H1 (cell line): ENCODE measurements at regions not wholly inside any gene's neighbourhood (a gene's known extent, or its start where the extent isn't known, plus 50 kb on each side); places are given as distances from the start of the nearest gene placed in this dataset.

Experiments used
- CTCF ChIA-PET: fragments of 300-600 bp; sonication (Branson Sonifier 250); formaldehyde crosslinking; loops from one replicate; lab custom pipeline; 2021; ENCODE audit not compliant: partially characterized antibody; lab: Charles Lee
- POLR2A ChIA-PET: fragments of 300-600 bp; sonication (Branson Sonifier 250); formaldehyde crosslinking; loops from one replicate; lab custom pipeline; 2021; ENCODE audit warnings: inconsistent platforms; ENCODE audit not compliant: partially characterized antibody; lab: Charles Lee
- DNase-seq, 2 experiments: peaks; one replicate each; pipeline versions ENCODE4 v3.0.0 to v3.0.0-alpha.2; 2010 to 2022; ENCODE audit warnings: low spot score in 2 of 2, low read depth in 1 of 2, mixed read lengths in 1 of 2
- FAIRE-seq: peaks from 2 replicates; lab custom pipeline; 2011; peaks lifted over from hg19 to GRCh38; lab: Jason Lieb, UNC
- H2AFZ ChIP-seq: 2 replicates; pipeline ENCODE4 v1.8.1; 2012; ENCODE audit warnings: low read length, inconsistent platforms
- H2AK5ac ChIP-seq: 2 replicates; pipeline ENCODE4 v1.6.1; 2013; ENCODE audit warnings: low read depth, low read length
- H2BK120ac ChIP-seq: replicated peaks from 2 replicates; pipeline ENCODE3; 2013; ENCODE audit warnings: low read depth, low read length, inconsistent platforms
- H2BK12ac ChIP-seq: 2 replicates; pipeline ENCODE4 v1.6.1; 2013; ENCODE audit warnings: low read depth, low read length
- H2BK15ac ChIP-seq: 2 replicates; pipeline ENCODE4 v1.6.1; 2013; ENCODE audit warnings: low read length
- H2BK20ac ChIP-seq: 2 replicates; pipeline ENCODE4 v1.6.1; 2013; ENCODE audit warnings: low read length
- H2BK5ac ChIP-seq: 2 replicates; pipeline ENCODE4 v1.6.1; 2013; ENCODE audit warnings: low read depth, low read length
- H3K14ac ChIP-seq: 2 replicates; pipeline ENCODE4 v1.6.1; 2013; ENCODE audit warnings: inconsistent platforms; ENCODE audit not compliant: insufficient read length
- H3K18ac ChIP-seq: 2 replicates; pipeline ENCODE4 v1.6.1; 2013; ENCODE audit warnings: low read length; ENCODE audit errors: extremely low read depth
- H3K23ac ChIP-seq: 2 replicates; pipeline ENCODE4 v1.6.1; 2013; ENCODE audit warnings: inconsistent platforms; ENCODE audit not compliant: insufficient read length
- H3K23me2 ChIP-seq: 2 replicates; pipeline ENCODE4 v1.6.1; 2013; ENCODE audit warnings: low read depth, low read length
- H3K27ac ChIP-seq: 2 replicates; pipeline ENCODE4 v1.6.1; 2011; ENCODE audit warnings: low read depth, low read length, inconsistent platforms
- H3K27me3 ChIP-seq, 4 experiments: replicated peaks in 1 of 4; 1 replicate in 1 of 4; 2 replicates in 3 of 4; pipeline versions ENCODE4 v1.6.1 to v1.8.1; 2011 to 2013; ENCODE audit warnings: low read length in 3 of 4, mild to moderate bottlenecking in 3 of 4, inconsistent platforms in 2 of 4, mixed read lengths in 2 of 4, moderate library complexity in 1 of 4; ENCODE audit not compliant: control insufficient read depth in 3 of 4, insufficient read depth in 3 of 4; ENCODE audit errors: extremely low read depth in 1 of 4
- H3K36me3 ChIP-seq, 4 experiments: 2 replicates each; pipeline versions ENCODE4 v1.6.1 to v1.8.1; 2011 to 2013; ENCODE audit warnings: mild to moderate bottlenecking in 4 of 4, low read length in 3 of 4, moderate library complexity in 2 of 4, control low read depth in 1 of 4, inconsistent platforms in 1 of 4; ENCODE audit not compliant: insufficient read depth in 4 of 4, control insufficient read depth in 2 of 4
- H3K4ac ChIP-seq: replicated peaks from 2 replicates; pipeline ENCODE3; 2013; ENCODE audit warnings: low read length, low read depth, mixed read lengths, inconsistent platforms; ENCODE audit not compliant: insufficient read length
- H3K4me1 ChIP-seq, 4 experiments: replicated peaks in 1 of 4; 1 replicate in 1 of 4; 2 replicates in 3 of 4; pipeline versions ENCODE4 v1.6.1 to v1.8.1; 2011 to 2013; ENCODE audit warnings: low read length in 3 of 4, inconsistent platforms in 2 of 4, mixed read lengths in 1 of 4; ENCODE audit not compliant: insufficient read depth in 4 of 4, control insufficient read depth in 3 of 4
- H3K4me2 ChIP-seq, 2 experiments: 2 replicates each; pipeline versions ENCODE4 v1.6.1 to v1.8.1; 2011 to 2013; ENCODE audit warnings: low read depth in 2 of 2, low read length in 2 of 2, control low read depth in 1 of 2, inconsistent platforms in 1 of 2, mild to moderate bottlenecking in 1 of 2; ENCODE audit not compliant: insufficient read depth in 1 of 2
- H3K4me3 ChIP-seq, 4 experiments: fragments of 200-600, 300-600 bp in 1 of 4; sonication (generic), shearing (Covaris generic), sonication (Bioruptor Twin) in 1 of 4; 2 replicates each; pipeline versions ENCODE4 v1.5.1 to v1.8.1; 2011 to 2016; ENCODE audit warnings: low read length in 4 of 4, low read depth in 3 of 4, control low read depth in 2 of 4, inconsistent platforms in 2 of 4, mild to moderate bottlenecking in 2 of 4, mixed read lengths in 1 of 4, moderate library complexity in 1 of 4; ENCODE audit not compliant: insufficient read depth in 2 of 4; ENCODE audit errors: extremely low read depth in 1 of 4
- H3K56ac ChIP-seq: replicated peaks from 2 replicates; pipeline ENCODE3; 2013; ENCODE audit warnings: low read depth, mild to moderate bottlenecking, mixed read lengths, low read length, inconsistent platforms; ENCODE audit not compliant: insufficient read length
- H3K79me1 ChIP-seq: 2 replicates; pipeline ENCODE4 v1.6.1; 2013; ENCODE audit warnings: low read depth, low read length, control low read depth
- H3K79me2 ChIP-seq, 2 experiments: 2 replicates each; pipeline versions ENCODE4 v1.6.1 to v1.8.1; 2012 to 2013; ENCODE audit warnings: low read length in 2 of 2, mild to moderate bottlenecking in 2 of 2, inconsistent platforms in 1 of 2; ENCODE audit not compliant: insufficient read depth in 2 of 2, control insufficient read depth in 1 of 2
- H3K9ac ChIP-seq, 4 experiments: replicated peaks in 1 of 4; 1 replicate in 1 of 4; 2 replicates in 3 of 4; pipeline versions ENCODE4 v1.6.1 to v1.8.1; 2011 to 2013; ENCODE audit warnings: low read depth in 3 of 4, low read length in 3 of 4, control low read depth in 2 of 4, mild to moderate bottlenecking in 2 of 4, moderate library complexity in 2 of 4, inconsistent platforms in 1 of 4; ENCODE audit errors: extremely low read depth in 1 of 4
- H3K9me3 ChIP-seq, 2 experiments: 2 replicates each; pipeline versions ENCODE4 v1.6.1 to v1.8.1; 2012 to 2013; ENCODE audit warnings: mild to moderate bottlenecking in 2 of 2, moderate library complexity in 2 of 2, control low read depth in 1 of 2, inconsistent platforms in 1 of 2, low read depth in 1 of 2, low read length in 1 of 2, mixed read lengths in 1 of 2; ENCODE audit not compliant: insufficient read depth in 2 of 2
- H4K20me1 ChIP-seq, 2 experiments: replicated peaks in 1 of 2; 2 replicates each; pipeline versions ENCODE3 to v1.8.1; 2011 to 2013; ENCODE audit warnings: inconsistent platforms in 2 of 2, low read length in 2 of 2, mild to moderate bottlenecking in 1 of 2; ENCODE audit not compliant: insufficient read depth in 2 of 2, control insufficient read depth in 1 of 2
- H4K5ac ChIP-seq: 2 replicates; pipeline ENCODE4 v1.6.1; 2013; ENCODE audit warnings: low read length, low read depth, mixed read lengths, inconsistent platforms; ENCODE audit not compliant: insufficient read length
- H4K8ac ChIP-seq: 2 replicates; pipeline ENCODE4 v1.8.0; 2013; ENCODE audit warnings: mild to moderate bottlenecking, moderate library complexity, low read length, inconsistent platforms; ENCODE audit not compliant: insufficient read depth; ENCODE audit errors: extremely low read depth
- H4K91ac ChIP-seq: replicated peaks from 2 replicates; pipeline ENCODE3; 2013; ENCODE audit warnings: low read length, mixed read lengths, inconsistent platforms; ENCODE audit not compliant: insufficient read length
- ATF3 ChIP-seq: IDR thresholded peaks from 2 replicates; pipeline ENCODE4 v1.6.1; 2011; ENCODE audit warnings: low read depth, mild to moderate bottlenecking, low read length; ENCODE audit not compliant: insufficient read depth
- BRCA1 ChIP-seq: IDR thresholded peaks from 2 replicates; pipeline ENCODE4 v1.6.1; 2012; ENCODE audit warnings: low read depth, low read length, improper control_type of control experiment
- EP300 ChIP-seq, 2 experiments: IDR thresholded peaks; 1 replicate in 1 of 2; 2 replicates in 1 of 2; pipeline ENCODE4 v1.6.1; 2011 to 2012; ENCODE audit warnings: low read depth in 2 of 2, low read length in 2 of 2, mild to moderate bottlenecking in 2 of 2, borderline replicate concordance in 1 of 2, inconsistent platforms in 1 of 2, moderate library complexity in 1 of 2
- HDAC2 ChIP-seq, 2 experiments: fragments of 300-600 bp in 1 of 2; sonication (generic) in 1 of 2; IDR thresholded peaks; 2 replicates each; pipeline ENCODE4 v1.6.1; 2011 to 2012; ENCODE audit warnings: low read depth in 2 of 2, low read length in 2 of 2, mild to moderate bottlenecking in 2 of 2, moderate library complexity in 2 of 2, borderline replicate concordance in 1 of 2, inconsistent platforms in 1 of 2
- MAFK ChIP-seq: IDR thresholded peaks from 2 replicates; pipeline ENCODE4 v1.6.1; 2012; ENCODE audit warnings: low read depth, mild to moderate bottlenecking, improper control_type of control experiment, low read length
- SP2 ChIP-seq: IDR thresholded peaks from 2 replicates; pipeline ENCODE4 v1.6.1; 2012; ENCODE audit warnings: mild to moderate bottlenecking, low read length, inconsistent platforms
- TAF7 ChIP-seq: optimal IDR thresholded peaks from 2 replicates; pipeline ENCODE3; 2011; ENCODE audit warnings: low read depth, mild to moderate bottlenecking, inconsistent platforms, low read length, moderate library complexity, borderline replicate concordance
- TBP ChIP-seq: IDR thresholded peaks from 2 replicates; pipeline ENCODE4 v1.6.1; 2011; ENCODE audit warnings: low read depth, low read length, improper control_type of control experiment
- YY1 ChIP-seq: IDR thresholded peaks from 2 replicates; pipeline ENCODE4 v1.6.1; 2011; ENCODE audit warnings: low read depth, mild to moderate bottlenecking, low read length
- WGBS, 2 experiments: shearing (Covaris generic) in 1 of 2; methylation state at CpG; one replicate each; pipeline versions ENCODE4 v1.1.6 to v1.1.7; 2013 to 2015; ENCODE audit warnings: low lambda C conversion rate in 2 of 2, mixed read lengths in 2 of 2, inconsistent platforms in 1 of 2, low coverage in 1 of 2, missing lambda C conversion rate in 1 of 2; ENCODE audit not compliant: insufficient replicate concordance in 2 of 2, insufficient coverage in 1 of 2, insufficient read length in 1 of 2; ENCODE audit errors: extremely low coverage in 1 of 2, missing lambda C conversion rate in 1 of 2; 5-methylcytosine and 5-hydroxymethylcytosine counted together
- TF ChIP-seq, protein P1 (sequence below): IDR thresholded peaks from 2 replicates; pipeline ENCODE4 v1.6.1; 2012; ENCODE audit warnings: low read length, inconsistent platforms

GRCh38 chr10:62688971-62689700 lies 115.4 kb upstream of the ADO start:
- Histone ChIP-seq H3K4ac (no peak overlapping the region), H4K8ac (no peak overlapping the region), H3K27me3 (no peaks in the 10 kb centered on the region), H3K27ac (no peak overlapping the region), H3K9ac (no peak overlapping the region), H3K18ac (no peak overlapping the region), H2BK12ac (no peak overlapping the region), H2AFZ (no peak overlapping the region), H3K23ac (no peak overlapping the region), H2AK5ac (no peak overlapping the region), H4K5ac (no peak overlapping the region), H3K14ac (no peak overlapping the region), H3K36me3 (no peaks in the 10 kb centered on the region), H3K79me2 (no peaks in the 10 kb centered on the region), H3K4me2 (no peak overlapping the region), H3K4me3 (no peak overlapping the region), H3K9me3 (no peaks in the 10 kb centered on the region), H4K91ac (no peak overlapping the region), H4K20me1 (no peaks in the 10 kb centered on the region), H3K79me1 (no peaks in the 10 kb centered on the region), H2BK5ac (no peak overlapping the region), H2BK20ac (no peak overlapping the region), H3K56ac (no peak overlapping the region), H2BK120ac (no peak overlapping the region), H3K4me1 (peaks cover 3 to 9% (median 6%) of the 10 kb centered on the region in 4 experiments; a peak in 5 of 7 replicates), H2BK15ac (no peak overlapping the region), H3K23me2 (no peaks in the 10 kb centered on the region)
- CTCF ChIA-PET, result interaction anchor here (1.0 kb wide), 1 partner anchor 33 kb away, joined by 3 read pairs; no protein-coding TSS in a partner anchor
- 89% methylated on average over 2 of the region's 2 CpGs; no CpG with 5 or more reads in 1 of the 2 experiments for WGBS, 2 experiments
- no peak for DNase-seq
- FAIRE-seq, result no peak
- POLR2A ChIA-PET, result no interaction called here
- no peak for TF ChIP-seq ATF3
- TF ChIP-seq TAF7, result no peak
- TF ChIP-seq YY1, result no peak
- TF ChIP-seq BRCA1, result no peak
- no peak for TF ChIP-seq EP300 (IDR thresholded peaks at IDR 0.05; ENCODE audit: borderline replicate concordance in 1 of 2, low read depth in 2 of 2, low read length in 2 of 2)
- TF ChIP-seq MAFK, result no peak
- TF ChIP-seq TBP, result no peak
- TF ChIP-seq SP2, result no peak
- TF ChIP-seq, protein P1, sequence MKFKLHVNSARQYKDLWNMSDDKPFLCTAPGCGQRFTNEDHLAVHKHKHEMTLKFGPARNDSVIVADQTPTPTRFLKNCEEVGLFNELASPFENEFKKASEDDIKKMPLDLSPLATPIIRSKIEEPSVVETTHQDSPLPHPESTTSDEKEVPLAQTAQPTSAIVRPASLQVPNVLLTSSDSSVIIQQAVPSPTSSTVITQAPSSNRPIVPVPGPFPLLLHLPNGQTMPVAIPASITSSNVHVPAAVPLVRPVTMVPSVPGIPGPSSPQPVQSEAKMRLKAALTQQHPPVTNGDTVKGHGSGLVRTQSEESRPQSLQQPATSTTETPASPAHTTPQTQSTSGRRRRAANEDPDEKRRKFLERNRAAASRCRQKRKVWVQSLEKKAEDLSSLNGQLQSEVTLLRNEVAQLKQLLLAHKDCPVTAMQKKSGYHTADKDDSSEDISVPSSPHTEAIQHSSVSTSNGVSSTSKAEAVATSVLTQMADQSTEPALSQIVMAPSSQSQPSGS, result no peak
- no peak for TF ChIP-seq HDAC2 (IDR thresholded peaks at IDR 0.05; ENCODE audit: borderline replicate concordance in 1 of 2, low read depth in 2 of 2, low read length in 2 of 2)
